Heart left ventricle (tissue), 16 donors: ENCODE measurements at regions not wholly inside any gene's neighbourhood (a gene's known extent, or its start where the extent isn't known, plus 50 kb on each side); places are given as distances from the start of the nearest gene placed in this dataset.
"Not testable (repeated sequence)": the region's sequence is repeated elsewhere in the genome, so short reads cannot be mapped to it uniquely, and the experiment has no call there.

Experiments
- ATAC-seq, 4 donors: fragments of 200-7000 bp; cut with Tn5 transposase; one replicate each; pipeline ENCODE4 v1.9.1; 2020 to 2022; ENCODE audit warnings: moderate library complexity in 4 of 4, mild to moderate bottlenecking in 3 of 4, moderate number of reproducible peaks in 1 of 4
- DNase-seq, 5 donors: peaks; one replicate each; pipeline ENCODE4 v3.0.0-alpha.2; 2020
- H3K27ac ChIP-seq, 12 donors: fragments of 200-600 bp; sonication (generic) in 4 of 12; one replicate each; pipeline versions ENCODE4 v1.5.0 to v1.8.0; 2016 to 2022; ENCODE audit warnings: mild to moderate bottlenecking in 2 of 12
- H3K27me3 ChIP-seq, 9 donors: fragments of 200-600 bp; sonication (generic) in 2 of 9; one replicate each; pipeline versions ENCODE4 v1.5.1 to v1.8.0; 2016 to 2022; ENCODE audit warnings: mild to moderate bottlenecking in 3 of 9
- H3K36me3 ChIP-seq, 9 donors: fragments of 200-600 bp; sonication (generic) in 2 of 9; one replicate each; pipeline versions ENCODE4 v1.5.0 to v1.8.0; 2018 to 2022; ENCODE audit warnings: mild to moderate bottlenecking in 2 of 9
- H3K4me1 ChIP-seq, 12 donors: fragments of 200-600 bp; sonication (generic) in 4 of 12; one replicate each; pipeline versions ENCODE4 v1.5.0 to v1.8.0; 2016 to 2022; ENCODE audit warnings: mild to moderate bottlenecking in 3 of 12
- H3K4me3 ChIP-seq, 12 donors: fragments of 200-600 bp; sonication (generic) in 4 of 12; one replicate each; pipeline versions ENCODE4 v1.5.0 to v1.8.0; 2017 to 2022; ENCODE audit warnings: mild to moderate bottlenecking in 9 of 12, moderate library complexity in 4 of 12
- H3K9me3 ChIP-seq, 12 donors: fragments of 200-600 bp; sonication (generic) in 4 of 12; one replicate each; pipeline versions ENCODE4 v1.5.0 to v1.8.0; 2016 to 2022; ENCODE audit warnings: mild to moderate bottlenecking in 1 of 12
- POLR2A ChIP-seq, 2 donors: fragments of 450-650 bp; IDR thresholded peaks; one replicate each; pipeline ENCODE4 v1.6.1; 2017; ENCODE audit warnings: antibody characterized with exemption in 2 of 2, mild to moderate bottlenecking in 2 of 2, moderate library complexity in 2 of 2
- WGBS, 4 donors: extraction: QIAGEN DNeasy Blood & Tissue Kit in 2 of 4; methylation state at CpG; one replicate each; pipeline versions ENCODE4 v1.1.5 to v1.1.7; 2013 to 2018; 5-methylcytosine and 5-hydroxymethylcytosine counted together
- intact Hi-C, 10 donors: fragments of 100-400 bp; cut with DNase I; formaldehyde crosslinking; loops; one replicate each; pipeline versions ENCODE4 v1.11.1 to v1.14.2; 2022
- TF ChIP-seq, protein P1 (sequence below), 12 donors: fragments of 200-600 bp; sonication (generic) in 4 of 12; IDR thresholded peaks; one replicate each; pipeline versions ENCODE4 v1.5.0 to v1.8.0; 2018 to 2022; ENCODE audit warnings: antibody characterized with exemption in 12 of 12, mild to moderate bottlenecking in 5 of 12
- donor health status: ischemic (EF 13 %, LVEDD 7.1; RV severe dilation, severe dysfunction).
- donor health status: healthy with polysubstance abuse.
- donor health status: DM: no; HTN: yes; CAD: no.
- donor health status: DM: no; HTN: no; CAD: no.
- donor health status: ischemic (EF 25% LVEDD 6.9; RV normal size, moderate dysfunction).
- donor health status: ischemic (EF 25% LVEDD 5.7; RV mildly dilated, moderate dysfunction).
- donor health status: healthy.
- donor health status: DM: yes; HTN: yes; CAD: no.
- donor health status: ischemic (EF 35%, LVEDD 5.7; RV mildly dilated, moderate dysfunction).
- donor health status: nonischemic (EF 11% LVEDD 7.7; RV severe dilation, severe dysfunction).
- donor health status: DM: yes; HTN: yes; CAD: no.
- donor health status: PGD.
- donor health status: ischemic (EF 29% LVEDD 5.4; RV normal size, mild dysfunction).
- donor health status: nonischemic (EF 23%, LVEDD 6.1; RV moderate dilation, normal function).

DNA sequence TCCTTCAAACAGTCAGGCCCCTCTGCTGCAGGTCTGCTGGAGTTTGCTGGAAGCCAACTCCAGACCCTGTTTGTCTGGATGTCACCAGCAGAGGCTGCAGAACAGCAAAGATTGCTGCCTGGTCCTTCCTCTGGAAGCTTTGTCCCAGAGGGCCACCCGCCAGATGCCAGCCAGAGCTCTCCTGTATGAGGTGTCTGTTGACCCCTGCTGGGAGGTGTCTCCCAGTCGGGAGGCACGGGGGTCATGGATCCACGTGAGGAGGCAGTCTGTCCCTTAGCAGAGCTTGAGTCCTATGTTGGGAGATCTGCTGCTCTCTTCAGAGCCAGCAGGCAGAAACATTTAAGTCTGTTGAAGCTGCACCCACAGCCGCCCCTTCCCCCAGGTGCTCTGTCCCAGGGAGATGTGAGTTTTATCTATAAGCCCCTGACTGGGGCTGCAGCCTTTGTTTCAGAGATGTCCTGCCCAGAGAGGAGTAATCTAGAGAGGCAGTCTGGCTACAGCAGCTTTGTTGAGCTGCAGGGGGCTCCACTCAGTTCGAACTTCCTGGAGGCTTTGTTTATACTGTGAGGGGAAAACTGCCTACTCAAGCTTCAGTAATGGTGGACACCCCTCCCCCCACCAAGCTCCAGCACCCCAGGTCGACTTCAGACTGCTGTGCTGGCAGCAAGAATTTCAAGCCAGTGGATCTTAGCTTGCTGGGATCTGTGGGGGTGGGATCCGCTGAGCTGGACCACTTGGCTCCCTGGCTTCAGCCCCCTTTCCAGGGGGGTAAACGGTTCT, 72.1 kb downstream of the OGFRL1 start:
- H3K36me3 ChIP-seq, ATAC-seq, H3K27ac ChIP-seq, intact Hi-C loops, H3K4me3 ChIP-seq, H3K27me3 ChIP-seq, DNase-seq: not testable (repeated sequence)
- WGBS, 4 donors: 83 to 97% (median 91%) methylated on average over 4 to 9 of the region's 9 CpGs
- H3K9me3 ChIP-seq: peaks cover 0 to 23% (median 0%) of the 10 kb centered on the region in 12 donors
- H3K4me1 ChIP-seq: peaks cover 0 to 13% (median 9%) of the 10 kb centered on the region in 12 donors

DNA sequence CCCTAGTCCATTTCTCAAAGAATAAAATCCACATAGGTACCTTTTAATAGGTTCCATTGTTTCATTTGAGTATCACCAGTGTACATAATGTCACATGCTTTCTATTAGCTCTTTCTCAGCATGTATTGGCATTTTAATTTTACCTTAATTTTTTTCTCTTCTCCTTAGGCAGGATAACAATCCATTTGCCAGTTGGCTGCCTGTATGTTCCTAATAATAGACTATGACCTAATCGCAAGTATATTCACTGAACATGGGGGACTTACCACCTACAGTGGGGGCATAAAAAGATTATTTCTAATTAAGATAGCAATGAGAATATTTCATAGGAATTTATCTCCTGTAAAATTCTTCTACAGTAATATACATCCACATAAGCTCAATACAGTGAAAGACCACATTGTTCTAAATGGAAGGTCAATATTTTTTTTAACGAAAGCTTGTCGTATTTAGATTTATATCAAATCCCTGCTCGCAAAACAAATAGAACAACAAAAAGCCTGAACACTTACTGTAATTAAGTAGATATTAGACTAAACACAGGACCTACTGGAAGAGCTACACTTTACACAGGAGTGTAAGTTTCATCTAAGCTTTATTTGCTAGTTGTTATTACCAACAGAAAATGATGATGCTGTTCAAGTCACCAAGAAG, 76.4 kb downstream of the OGFRL1 start:
- Histone ChIP-seq H3K36me3 (no peaks in the 10 kb centered on the region), H3K4me3 (no peak overlapping the region), H3K27ac (no peak overlapping the region), H3K9me3 (no peaks in the 10 kb centered on the region), H3K27me3 (no peaks in the 10 kb centered on the region), H3K4me1 (peaks cover 0 to 43% (median 23%) of the 10 kb centered on the region in 12 donors)
- intact Hi-C loops: no loop called here
- peak; percentile 63 to 71 (median 66) for ATAC-seq
- TF ChIP-seq, protein P1, sequence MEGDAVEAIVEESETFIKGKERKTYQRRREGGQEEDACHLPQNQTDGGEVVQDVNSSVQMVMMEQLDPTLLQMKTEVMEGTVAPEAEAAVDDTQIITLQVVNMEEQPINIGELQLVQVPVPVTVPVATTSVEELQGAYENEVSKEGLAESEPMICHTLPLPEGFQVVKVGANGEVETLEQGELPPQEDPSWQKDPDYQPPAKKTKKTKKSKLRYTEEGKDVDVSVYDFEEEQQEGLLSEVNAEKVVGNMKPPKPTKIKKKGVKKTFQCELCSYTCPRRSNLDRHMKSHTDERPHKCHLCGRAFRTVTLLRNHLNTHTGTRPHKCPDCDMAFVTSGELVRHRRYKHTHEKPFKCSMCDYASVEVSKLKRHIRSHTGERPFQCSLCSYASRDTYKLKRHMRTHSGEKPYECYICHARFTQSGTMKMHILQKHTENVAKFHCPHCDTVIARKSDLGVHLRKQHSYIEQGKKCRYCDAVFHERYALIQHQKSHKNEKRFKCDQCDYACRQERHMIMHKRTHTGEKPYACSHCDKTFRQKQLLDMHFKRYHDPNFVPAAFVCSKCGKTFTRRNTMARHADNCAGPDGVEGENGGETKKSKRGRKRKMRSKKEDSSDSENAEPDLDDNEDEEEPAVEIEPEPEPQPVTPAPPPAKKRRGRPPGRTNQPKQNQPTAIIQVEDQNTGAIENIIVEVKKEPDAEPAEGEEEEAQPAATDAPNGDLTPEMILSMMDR (IDR thresholded peaks at IDR 0.05): no peak
- TF ChIP-seq POLR2A (IDR thresholded peaks at IDR 0.05): no peak
- 72 to 79% (median 76%) methylated on average over 4 of the region's 4 CpGs for WGBS, 4 donors
- DNase-seq: no peak

DNA sequence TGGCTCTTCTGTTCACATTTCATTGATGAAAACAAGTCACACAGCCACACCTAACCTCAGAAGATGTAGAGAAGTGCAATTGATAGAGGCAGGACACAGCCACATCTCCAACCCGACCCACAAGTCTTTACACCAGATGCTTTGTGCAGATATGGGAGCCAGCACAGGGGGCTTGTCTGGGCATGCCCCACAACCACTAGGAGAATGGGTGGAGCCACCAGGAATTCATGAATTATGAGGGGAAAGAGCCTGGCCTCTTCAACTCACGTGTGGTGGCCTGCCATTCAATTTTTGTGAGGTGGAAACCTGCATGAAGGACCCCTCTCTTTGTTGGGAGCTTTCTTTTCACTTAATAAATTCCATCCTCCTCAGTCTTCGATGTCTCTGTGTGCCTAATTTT, 79.1 kb downstream of the OGFRL1 start:
- no peak for TF ChIP-seq POLR2A (IDR thresholded peaks at IDR 0.05)
- TF ChIP-seq, protein P1 (IDR thresholded peaks at IDR 0.05): no peak
- no peaks in the 10 kb centered on the region for H3K27me3 ChIP-seq
- WGBS, 4 donors: 84 to 89% (median 87%) methylated on average over 3 of the region's 3 CpGs
- no peak overlapping the region for H3K27ac ChIP-seq
- intact Hi-C loops: no loop called here
- H3K4me1 ChIP-seq: peaks cover 0 to 43% (median 23%) of the 10 kb centered on the region in 12 donors
- no peak for DNase-seq
- H3K9me3 ChIP-seq: no peaks in the 10 kb centered on the region
- ATAC-seq: no peak
- peaks cover 0 to 20% (median 5%) of the 10 kb centered on the region in 9 donors for H3K36me3 ChIP-seq
- H3K4me3 ChIP-seq: no peak overlapping the region

DNA sequence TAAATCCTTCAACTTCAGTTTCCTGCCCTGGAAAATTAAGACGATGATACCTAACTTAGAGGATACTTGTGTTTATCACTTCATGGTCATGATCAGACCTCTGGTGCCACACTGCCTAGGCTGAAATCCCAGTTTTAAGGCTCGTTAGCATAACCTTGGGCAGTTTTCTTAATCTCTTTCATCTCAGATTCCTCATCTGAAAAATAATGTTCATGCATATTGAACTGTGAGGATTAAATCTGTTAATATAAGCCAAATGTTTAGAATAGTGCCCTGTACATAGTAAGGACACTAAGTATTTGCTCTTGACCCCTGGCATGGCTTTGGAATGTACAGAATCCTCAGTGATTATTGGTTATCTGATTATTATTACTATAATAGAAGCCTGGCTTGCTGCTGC, 79.7 kb downstream of the OGFRL1 start:
- intact Hi-C loops: no loop called here
- TF ChIP-seq POLR2A (IDR thresholded peaks at IDR 0.05): no peak
- TF ChIP-seq, protein P1 (IDR thresholded peaks at IDR 0.05): no peak
- peaks cover 0 to 43% (median 23%) of the 10 kb centered on the region in 12 donors for H3K4me1 ChIP-seq
- 78 to 97% (median 88%) methylated on average over 2 of the region's 2 CpGs for WGBS, 4 donors
- DNase-seq (no peak), ATAC-seq (no peak)
- no peak overlapping the region for H3K4me3 ChIP-seq
- H3K27me3 ChIP-seq: no peaks in the 10 kb centered on the region
- peaks cover 0 to 21% (median 5%) of the 10 kb centered on the region in 9 donors for H3K36me3 ChIP-seq
- H3K27ac ChIP-seq: no peak overlapping the region
- no peaks in the 10 kb centered on the region for H3K9me3 ChIP-seq
